GM19452 (cell line): ENCODE measurements at regions not wholly inside any gene's neighbourhood (a gene's known extent, or its start where the extent isn't known, plus 50 kb on each side); places are given as distances from the start of the nearest gene placed in this dataset.
"Not testable (repeated sequence)": the region's sequence is repeated elsewhere in the genome, so short reads cannot be mapped to it uniquely, and the experiment has no call there.

Source experiments
- ATAC-seq: cut with Tn5 transposase; IDR thresholded peaks from one replicate; pipeline ENCODE4 v1.9.1; 2021; ENCODE audit not compliant: unreplicated experiment

DNA sequence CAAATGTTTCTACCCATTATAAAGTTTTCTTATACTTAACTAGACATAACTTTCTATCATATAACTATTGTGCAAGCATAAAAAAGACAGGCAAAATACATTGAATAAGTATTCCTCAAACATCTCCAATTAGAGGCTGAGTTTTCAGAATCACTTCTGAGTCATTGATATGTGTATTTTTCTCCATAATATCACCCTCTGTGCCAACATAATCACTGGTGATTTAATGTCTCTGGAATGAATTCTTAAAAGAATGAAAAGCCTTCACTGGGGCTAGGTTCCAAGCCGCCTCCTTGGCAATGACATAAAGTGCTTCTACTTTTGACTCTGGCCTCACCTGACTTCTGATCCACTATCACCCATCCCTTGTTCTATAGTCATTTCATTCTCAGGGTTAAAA lies 197.0 kb upstream of the E2F8 start:
- no peak for ATAC-seq

DNA sequence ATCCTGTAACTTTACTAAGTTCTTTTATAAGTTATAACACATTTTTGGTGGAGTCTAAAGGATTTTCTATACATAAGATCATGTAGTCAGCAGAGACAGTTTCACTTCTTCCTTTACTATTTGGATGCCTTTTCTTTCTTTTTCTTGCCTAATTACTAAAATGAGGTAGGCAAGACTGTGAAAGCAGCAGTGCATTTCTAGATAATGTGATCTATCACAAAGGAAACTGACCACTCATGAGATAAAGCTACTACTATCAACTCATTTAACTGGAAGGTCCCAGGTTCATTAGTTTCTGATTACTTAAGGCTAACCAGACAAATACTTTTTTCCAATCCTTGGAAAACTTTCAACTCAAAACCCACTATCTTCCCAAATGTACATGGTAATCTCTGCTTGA lies 196.2 kb upstream of the E2F8 start:
- ATAC-seq: no peak

DNA sequence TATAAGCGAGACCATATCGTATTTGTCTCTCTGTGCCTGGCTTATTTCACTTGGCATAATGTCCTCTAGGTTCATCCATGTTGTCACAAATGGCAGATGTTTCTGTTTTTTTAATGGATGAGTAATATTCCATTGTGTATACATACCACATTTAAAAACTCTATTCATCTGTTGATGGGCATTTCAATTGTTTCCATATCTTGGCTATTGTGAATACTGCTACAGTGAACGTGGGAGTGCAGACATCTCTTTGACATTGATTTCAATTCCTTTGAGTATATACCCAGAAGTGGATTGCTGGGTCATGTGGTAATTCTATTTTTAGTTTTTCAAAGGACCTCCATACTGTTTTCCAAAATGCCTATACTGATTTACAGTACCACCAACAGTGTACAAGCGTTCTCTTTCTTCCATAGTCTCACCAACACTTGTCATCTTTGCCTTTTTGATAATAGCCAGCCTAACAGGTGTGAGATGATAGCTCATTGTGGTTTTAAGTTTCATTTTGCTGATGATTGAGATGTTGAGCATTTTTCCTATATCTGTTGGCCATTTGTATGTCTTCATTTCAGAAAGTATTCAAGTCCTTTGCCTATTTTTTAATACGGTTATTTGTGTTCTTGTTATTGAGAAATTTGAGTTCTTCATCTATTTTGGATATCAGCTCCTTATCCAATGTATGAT lies 194.7 kb upstream of the E2F8 start:
- no peak for ATAC-seq

DNA sequence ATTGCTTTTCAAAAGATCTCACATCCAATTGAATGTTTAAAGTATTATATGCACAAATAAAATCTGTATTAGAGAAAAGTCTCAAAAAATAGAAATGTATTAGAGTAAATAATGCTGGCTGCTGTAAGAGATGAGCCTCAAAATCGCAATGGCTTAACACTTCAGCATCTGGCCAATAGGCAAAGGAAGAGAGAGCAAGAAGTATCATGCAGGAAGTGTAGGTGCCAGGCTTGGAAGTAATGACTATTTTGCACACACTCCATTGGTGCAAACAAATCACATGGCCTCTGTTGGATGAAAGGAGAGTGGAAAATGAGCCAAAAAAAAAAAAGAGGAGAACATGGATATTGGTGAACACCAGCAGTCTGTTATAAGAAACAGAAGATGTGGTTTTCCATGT lies 193.0 kb upstream of the E2F8 start:
- no peak for ATAC-seq

DNA sequence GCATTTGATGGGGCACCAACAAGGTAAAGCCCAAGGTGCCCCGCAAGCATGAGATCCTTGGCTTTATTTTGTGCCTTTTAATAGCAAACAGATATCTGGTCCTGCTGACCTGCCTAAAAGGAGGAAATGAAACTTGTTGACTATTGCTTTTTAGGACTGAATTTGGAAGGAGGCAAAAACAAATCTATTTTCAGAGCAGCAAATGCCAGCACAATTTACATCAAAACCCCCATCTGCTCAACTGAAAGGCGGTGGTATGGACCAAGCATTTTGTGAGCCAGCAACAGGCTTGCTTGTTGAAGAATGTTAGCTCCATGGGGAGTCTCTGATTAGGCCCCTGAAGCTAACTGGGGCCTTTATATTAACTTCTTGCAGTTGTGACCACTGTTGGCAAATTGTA lies 192.6 kb upstream of the E2F8 start:
- peak; percentile 52 for ATAC-seq

DNA sequence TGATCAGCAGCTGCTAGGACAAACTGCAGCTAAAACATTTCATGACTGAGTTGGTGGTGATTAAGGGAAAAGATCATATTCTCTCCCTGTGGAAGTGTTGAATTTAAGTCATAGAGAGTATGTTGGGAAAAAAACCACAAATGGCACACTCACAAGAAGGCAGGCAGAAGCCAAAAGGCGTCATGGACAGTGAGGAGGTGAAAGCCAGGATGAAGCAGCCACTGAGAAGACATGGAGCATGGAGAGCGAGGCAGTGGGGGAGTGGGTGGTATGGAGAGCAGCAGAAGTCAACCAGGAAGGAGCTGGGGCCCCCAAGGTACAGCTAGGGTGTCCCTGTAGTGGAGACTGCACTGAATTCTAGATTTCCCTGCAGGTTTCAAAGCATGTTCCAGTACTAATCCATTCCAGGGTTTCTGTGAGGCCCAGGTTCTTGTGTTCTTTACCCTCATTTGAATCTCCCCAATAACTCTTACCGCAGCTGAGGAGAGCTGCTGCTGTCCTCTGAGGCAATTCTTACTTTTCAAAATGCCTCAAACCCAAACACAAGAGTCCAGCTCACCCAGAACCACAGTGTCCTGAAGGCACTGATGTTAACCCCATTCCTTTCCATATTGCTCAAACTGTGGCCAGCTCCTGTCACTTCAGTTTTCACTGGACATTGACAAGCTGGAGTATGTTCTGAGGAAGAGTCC lies 191.8 kb upstream of the E2F8 start:
- ATAC-seq: peak; percentile 47

DNA sequence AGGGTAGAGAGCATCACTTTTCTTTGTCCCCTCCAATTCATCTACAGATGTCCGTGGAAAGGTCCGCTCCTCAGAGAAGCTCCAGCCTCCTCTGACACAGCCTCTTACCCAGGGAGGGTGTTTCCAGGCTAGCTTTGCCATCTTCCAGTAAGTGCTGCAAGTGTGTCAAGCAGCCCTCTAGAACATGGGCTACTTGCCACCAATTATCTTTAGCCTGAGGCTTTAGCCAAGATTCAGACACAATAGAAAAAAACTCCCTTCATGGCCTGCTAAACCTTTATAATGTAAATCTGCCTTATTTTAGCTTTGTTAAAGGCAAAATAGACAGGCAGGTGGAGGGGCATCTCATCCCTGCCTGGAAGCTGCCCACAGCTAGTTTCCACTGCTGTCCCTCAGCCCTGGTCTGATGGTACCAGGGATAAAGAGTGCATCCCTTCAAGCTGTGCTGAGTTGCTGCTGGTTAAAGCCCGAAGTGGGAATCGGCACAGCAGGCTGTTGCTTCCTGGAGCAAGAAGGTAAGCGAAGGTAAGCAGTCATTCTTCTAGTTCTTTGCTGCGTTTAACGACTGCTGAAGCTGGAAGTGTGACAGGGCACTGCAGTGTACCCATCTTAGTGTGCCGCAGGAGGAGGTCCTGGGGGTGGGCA lies 190.1 kb upstream of the E2F8 start:
- no peak for ATAC-seq

DNA sequence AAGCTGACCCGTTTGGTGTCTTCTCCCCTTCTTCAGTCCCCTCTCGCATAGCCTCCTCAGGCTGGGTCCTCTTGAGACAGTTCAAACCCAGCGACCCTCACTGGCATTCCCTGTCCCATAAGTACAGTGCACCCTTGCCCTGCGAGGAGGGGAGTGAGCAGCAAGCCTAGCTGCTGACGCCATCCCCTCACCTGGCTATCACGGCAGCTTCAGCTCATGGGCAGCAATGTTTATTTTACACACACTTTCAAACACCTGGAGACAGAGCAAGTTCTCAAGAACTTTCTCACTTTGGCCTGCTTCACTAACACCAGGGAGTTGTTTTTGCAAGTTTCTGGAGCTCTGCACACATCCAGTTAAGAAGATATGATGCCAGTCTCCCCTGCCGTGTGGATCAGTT lies 189.6 kb upstream of the E2F8 start:
- no peak for ATAC-seq

DNA sequence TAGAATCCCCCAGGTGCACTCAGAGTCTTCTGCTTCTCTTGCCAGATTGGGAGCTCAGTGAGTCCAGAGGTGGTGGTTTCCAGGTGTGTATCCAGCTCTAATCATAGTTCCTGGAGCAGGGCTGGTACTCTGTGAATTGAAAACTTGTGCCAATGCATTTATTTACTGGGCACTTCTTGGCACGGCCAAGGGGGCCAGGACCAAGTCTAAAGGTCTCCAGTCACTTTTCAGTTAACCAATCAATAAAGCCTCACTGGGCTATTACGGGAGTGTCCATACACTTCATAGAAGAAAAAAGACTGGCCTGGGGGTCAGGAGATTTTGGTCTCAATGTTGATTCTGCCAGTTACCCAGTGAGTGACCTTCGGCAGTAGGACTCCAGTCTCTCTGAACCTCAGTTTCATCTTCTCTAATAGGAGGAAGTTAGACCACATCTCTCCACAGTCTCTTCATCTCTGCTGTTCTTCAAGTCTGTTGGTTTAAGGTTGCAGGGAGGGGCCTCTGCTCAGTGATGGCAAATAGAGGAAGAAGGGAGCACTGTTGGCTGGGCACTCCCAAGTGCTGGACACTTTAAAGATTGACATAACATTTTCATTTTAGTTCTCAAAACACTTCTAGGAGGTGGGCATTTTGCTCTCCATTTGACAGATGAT lies 188.5 kb upstream of the E2F8 start:
- no peak for ATAC-seq

DNA sequence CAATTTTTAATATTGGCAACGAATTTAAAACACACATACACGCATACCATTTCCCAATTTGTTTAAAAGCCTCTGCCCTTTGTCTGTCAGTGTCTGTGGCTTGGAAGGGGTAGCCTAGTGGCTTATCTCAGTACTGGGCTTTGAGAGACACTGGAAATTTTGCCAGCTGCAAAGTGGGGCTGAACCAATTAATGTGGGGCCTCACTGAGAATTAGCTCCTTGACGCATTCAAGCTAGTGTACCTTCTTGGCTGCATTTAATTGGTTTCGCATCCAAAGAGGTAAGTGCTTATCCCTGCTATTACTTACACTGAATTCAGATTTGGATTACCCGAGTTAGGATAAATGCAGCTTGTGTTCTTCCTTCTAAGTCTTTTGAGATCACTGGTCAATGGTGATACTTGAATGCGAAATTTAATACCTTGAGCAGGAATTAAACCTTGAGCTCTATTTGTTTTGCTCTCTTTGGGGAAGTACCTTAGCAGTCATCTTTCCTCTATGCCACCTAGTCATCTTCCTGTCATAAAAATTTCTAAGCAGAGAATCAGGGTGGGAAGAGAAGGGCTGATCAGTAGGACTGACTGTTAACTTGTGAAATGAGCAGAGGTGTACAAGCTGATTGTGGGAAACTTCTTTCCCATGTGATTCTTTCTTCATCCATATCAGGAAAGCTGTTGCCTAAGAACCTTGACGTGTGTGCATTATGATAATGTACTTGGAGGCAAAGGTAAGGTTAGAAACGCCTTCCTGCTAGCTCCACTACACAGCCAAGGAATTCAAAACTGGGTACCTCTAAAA lies 187.7 kb upstream of the E2F8 start:
- no peak for ATAC-seq

DNA sequence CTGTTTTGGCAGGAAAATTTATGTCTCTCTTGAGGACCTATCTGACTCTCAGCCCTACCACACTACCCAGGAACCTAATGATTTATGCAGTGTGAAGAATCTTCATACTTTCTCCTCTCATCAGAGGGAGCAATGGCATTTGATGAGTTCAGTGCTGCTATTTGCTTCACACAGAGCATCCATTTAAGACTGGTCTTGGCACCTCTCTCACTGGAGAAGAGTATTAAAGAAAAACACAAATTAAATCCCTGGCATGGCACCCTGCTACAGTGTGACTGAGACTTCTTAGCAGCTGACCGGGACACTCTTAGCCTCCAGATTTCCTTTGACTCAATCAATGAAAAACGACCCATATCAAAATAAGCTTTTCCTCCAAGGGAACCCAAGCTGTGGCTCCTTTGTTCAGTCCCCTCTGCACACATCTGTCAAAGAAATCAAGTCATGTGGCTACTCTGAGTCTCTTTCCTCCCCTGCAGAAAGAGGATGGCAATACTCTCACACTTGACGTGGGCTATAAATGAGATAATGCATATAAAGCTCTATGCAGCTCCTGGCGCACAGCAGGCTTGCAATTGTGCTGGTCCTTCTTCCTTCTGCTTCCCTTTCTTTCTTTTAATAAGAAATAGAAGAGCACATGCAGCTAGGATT lies 186.1 kb upstream of the E2F8 start:
- ATAC-seq: no peak

DNA sequence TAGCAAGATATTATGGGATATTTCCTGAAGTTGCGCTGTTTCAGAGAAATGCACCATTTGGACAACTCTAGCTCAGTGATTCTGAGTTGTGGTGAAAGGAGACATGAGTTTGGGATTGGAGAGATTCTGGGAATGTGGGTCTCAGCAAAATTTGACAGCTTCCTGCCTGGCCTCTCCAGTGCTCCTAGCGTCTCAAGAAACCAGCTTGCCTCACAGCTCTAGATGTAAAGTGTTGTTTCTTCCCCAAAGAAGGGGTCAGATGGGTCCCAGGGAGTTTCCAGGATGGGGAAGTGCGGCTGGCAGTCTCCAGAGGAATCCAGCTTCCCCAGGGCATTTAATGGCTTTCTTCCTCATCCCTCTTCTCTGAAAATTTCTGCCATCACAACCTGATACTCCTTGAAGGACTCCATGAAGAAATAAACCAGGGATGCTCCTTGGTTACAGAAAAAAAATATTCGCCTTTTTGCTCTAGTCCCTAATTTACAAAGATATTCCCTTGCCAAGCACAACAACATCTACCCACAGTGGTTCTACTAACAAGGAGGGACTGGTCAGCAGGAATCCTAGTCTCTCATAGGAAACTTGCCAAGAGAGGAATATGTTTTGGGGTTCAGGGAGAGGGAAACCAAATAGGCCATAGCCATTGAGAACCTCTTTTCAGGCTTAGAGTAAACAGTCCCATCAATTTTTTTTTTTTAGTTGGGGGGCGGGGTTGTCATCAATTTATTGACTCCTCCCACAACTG lies 185.4 kb upstream of the E2F8 start:
- no peak for ATAC-seq

DNA sequence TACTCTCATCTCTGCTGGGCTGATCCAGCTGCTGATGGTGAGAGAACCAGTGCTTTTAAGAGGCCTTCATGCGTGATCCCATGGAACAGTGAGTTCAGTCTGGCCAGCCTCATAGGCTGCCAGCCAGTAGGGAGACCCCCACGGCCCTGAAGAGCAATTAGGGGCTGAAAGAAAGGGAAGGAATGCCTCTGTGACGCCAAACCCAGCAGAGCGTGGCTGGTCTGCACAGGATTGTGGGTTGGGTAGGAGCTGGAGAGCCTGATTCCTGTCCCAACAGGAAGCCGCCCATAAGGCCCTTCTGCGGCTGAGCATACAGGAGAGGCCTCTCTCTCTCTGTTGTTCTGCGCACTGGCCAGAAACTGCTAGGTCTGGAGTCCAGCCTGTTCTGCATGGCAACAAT lies 181.5 kb upstream of the E2F8 start:
- no peak for ATAC-seq

DNA sequence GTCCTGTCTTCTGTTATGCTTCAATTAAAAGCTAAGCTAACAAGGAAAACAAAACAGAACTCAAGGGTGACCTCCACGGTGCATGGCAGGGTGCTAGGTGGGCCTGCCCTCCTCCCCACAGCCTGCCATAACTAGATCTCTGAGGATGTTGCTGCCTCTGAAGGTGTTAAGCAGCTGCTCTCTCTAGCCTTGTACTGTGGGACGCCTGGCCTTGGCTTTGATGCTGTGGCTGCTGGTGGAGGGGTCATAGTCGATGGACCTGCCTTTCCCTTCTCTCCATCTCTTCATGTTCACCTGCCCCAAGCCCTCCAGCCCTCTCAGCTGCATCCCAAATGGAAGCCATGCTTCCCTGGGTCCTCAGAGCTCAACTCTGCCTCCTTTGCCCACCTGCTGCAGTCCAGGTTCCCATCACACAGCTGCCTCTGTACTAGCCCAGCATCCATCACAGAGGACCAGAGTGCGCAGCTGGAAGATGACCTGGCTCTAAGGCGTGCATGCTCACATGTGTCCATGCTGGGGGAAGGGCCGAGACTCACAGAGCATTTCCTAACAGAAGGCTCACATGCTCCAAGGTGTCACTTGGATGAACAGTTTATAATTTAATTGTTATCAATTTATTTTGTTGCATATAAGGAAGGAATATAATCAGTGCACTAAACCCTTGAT lies 180.3 kb upstream of the E2F8 start:
- no peak for ATAC-seq

DNA sequence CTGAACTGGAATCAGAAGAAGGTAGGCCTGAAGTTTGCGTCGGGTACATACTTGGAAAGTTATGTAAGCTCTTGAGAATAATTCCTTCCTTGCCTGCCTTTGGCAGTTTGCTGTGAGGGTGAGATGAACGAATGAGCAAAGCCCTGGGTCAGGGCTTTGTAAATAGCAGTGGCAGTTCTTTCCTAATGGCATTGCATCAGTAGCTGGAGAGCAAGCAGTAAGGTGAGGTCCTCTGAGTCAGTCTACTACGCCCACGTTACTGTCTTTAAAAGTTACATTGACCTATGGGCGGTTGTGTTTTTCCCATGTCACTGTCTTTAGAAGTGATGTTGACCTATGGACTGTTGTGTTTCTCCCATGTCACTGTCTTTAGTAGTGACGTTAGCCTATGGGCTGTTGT lies 179.1 kb upstream of the E2F8 start:
- ATAC-seq: no peak

DNA sequence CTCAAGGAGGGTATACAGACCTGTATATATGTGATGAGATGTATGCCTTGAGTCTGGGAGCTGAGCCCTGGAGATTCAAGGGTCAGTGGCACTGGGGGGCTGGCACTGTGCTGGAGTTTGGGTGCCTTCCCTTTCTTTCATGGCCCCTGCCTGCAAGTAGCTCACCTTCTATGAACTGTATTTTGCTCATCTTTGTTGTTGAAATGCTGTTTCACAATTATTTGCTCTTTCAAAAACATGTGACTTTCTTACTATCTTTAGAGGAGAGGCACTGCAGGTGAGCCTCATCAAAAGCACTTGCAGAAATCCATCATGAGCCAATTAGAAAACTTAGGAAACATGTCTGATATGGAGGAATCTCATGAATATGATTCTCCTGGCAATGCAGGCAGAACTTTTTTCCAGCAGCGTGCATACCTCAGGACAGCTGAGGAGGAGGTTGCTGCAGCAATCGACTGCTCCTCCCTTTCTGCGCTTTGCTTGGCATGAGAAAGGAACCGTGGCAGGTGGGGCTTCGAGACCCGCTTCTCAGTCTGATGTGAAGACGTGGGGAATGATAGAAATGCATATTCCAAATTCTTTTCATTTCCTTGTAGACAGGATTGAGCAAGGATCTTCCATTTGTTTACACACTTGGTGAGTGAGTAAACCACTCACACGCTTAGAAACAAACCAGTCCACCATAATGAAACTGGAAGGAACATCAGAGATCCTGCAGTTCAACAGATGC lies 178.4 kb upstream of the E2F8 start:
- no peak for ATAC-seq

DNA sequence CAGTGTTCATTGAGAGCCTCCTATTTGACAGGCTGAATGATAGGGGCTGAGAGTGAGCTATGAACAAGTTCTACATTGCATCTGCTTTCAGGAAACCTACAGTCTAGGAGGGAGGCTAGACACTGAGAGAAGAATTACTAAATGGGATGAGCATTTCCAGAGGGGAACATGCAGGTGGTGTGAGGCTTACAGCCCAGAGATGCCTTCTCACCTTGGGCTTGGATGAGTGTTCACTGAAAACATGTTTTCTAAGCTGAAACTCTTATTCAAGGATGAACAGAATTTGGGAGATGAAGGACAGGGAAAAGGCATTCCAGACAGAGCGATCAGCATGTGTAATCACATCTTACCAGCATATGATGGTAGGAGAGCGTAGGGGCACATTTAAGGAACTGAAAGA lies 177.5 kb upstream of the E2F8 start:
- no peak for ATAC-seq

DNA sequence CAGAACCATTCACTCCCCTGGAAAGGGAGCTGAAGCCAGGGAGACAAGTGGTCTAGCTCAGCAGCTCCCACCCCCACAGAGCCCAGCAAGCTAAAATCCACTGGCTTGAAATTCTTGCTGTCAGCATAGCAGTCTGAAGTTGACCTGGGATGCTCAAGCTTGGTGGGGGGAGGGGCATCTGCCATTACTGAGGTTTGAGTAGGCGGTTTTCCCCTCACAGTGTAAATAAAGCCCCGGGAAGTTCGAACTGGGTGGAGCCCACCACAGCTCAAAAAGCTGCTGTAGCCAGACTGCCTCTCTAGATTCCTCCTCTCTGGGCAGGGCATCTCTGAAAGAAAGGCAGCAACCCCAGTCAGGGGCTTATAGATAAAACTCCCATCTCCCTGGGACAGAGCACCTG lies 171.3 kb upstream of the E2F8 start:
- not testable (repeated sequence) for ATAC-seq

DNA sequence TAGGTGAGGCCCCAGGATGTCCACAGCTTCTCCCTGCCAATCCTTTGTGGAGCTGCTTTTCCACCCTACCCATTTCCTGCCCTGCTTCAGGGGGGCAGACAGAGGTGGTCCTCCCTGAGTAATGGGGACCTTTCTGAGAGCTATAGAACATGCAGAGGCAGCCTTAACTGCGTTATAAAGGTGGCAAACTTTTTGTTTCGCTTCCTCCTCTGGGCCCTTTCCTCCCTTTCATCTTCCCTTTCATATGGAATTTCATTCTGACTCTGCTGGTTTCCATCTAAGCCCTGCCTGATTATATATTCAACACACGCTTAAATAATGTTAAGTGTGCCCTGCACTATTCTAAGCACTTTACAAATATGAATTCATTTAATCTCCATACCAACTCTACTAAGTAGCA lies 169.3 kb upstream of the E2F8 start:
- ATAC-seq: no peak
